ENCODE measurements at regions not wholly inside any gene's neighbourhood (a gene's known extent, or its start where the extent isn't known, plus 50 kb on each side); places are given as distances from the start of the nearest gene placed in this dataset.
A peak's percentile ranks its signal among the peaks of the same experiment; 100 is the strongest.
"Not testable (repeated sequence)": the region's sequence is repeated elsewhere in the genome, so short reads cannot be mapped to it uniquely, and the experiment has no call there.

DNA sequence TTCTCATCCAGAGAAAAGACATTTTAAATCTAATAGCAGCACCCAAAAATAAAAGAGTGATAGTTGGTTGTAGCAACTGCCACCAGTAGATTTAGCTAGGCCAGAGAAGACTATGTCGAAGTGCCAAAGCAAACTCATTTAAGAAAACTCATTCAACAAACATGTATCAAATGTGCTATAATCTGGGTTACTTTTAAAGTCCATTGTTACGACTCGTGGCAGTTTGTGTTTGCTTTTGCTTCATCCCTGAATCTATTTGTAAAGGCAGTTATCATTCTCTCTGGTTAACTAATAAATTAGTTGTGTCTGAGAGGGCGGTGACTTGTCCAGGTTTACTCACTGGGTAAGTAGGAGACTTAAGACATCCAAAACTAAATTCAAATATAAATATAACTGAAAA is 159.4 kb downstream of the ZIC4 start:
- H3K4me2 ChIP-seq: no peak overlapping the region
- no peaks in the 10 kb centered on the region for H3K36me3 ChIP-seq (replicated peaks in 1 of 2; ENCODE audit: control insufficient read depth in 1 of 2, insufficient read depth in 2 of 2, low read length in 1 of 2)
- H3K79me2 ChIP-seq (ENCODE audit: insufficient read depth): no peaks in the 10 kb centered on the region
- peaks cover 3% of the 10 kb centered on the region for H3F3A ChIP-seq (replicated peaks; ENCODE audit: insufficient read depth)
- TF ChIP-seq, protein P1, sequence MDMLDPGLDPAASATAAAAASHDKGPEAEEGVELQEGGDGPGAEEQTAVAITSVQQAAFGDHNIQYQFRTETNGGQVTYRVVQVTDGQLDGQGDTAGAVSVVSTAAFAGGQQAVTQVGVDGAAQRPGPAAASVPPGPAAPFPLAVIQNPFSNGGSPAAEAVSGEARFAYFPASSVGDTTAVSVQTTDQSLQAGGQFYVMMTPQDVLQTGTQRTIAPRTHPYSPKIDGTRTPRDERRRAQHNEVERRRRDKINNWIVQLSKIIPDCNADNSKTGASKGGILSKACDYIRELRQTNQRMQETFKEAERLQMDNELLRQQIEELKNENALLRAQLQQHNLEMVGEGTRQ (IDR thresholded peaks at IDR 0.05; ENCODE audit: borderline replicate concordance, low read depth, low read length): no peak
- TF ChIP-seq FOXM1 (IDR thresholded peaks at IDR 0.05; ENCODE audit: low read depth) (no peak), EZH2phosphoT487 (IDR thresholded peaks at IDR 0.05; ENCODE audit: borderline replicate concordance, low read depth) (no peak), JUND (IDR thresholded peaks at IDR 0.05) (no peak), RFX5 (IDR thresholded peaks at IDR 0.05; ENCODE audit: low read length) (no peak), TCF12 (IDR thresholded peaks at IDR 0.05) (no peak), TAF1 (IDR thresholded peaks at IDR 0.05; ENCODE audit: borderline replicate concordance, low read depth, low read length) (no peak), FOSL2 (IDR thresholded peaks at IDR 0.05; ENCODE audit: borderline replicate concordance, low read depth) (no peak), CHD2 (IDR thresholded peaks at IDR 0.05; ENCODE audit: low read length, partially characterized antibody) (no peak), GATA2 (CRISPR knock-in tag; IDR thresholded peaks at IDR 0.05) (no peak), ELF1 (IDR thresholded peaks at IDR 0.05) (no peak), MEF2A (IDR thresholded peaks at IDR 0.05; ENCODE audit: borderline replicate concordance, low read depth) (no peak), SMC3 (IDR thresholded peaks at IDR 0.05; ENCODE audit: low read depth, low read length) (no peak), SIN3A (IDR thresholded peaks at IDR 0.05; ENCODE audit: borderline replicate concordance, low read depth, low read length) (no peak), FOXJ3 (CRISPR knock-in tag; IDR thresholded peaks at IDR 0.05) (no peak), NRF1 (IDR thresholded peaks at IDR 0.05; ENCODE audit: low read depth, low read length) (no peak), MXI1 (IDR thresholded peaks at IDR 0.05; ENCODE audit: low read depth, low read length) (no peak), RAD21 (IDR thresholded peaks at IDR 0.05; ENCODE audit: low read length) (no peak)
- TF ChIP-seq, protein P2, sequence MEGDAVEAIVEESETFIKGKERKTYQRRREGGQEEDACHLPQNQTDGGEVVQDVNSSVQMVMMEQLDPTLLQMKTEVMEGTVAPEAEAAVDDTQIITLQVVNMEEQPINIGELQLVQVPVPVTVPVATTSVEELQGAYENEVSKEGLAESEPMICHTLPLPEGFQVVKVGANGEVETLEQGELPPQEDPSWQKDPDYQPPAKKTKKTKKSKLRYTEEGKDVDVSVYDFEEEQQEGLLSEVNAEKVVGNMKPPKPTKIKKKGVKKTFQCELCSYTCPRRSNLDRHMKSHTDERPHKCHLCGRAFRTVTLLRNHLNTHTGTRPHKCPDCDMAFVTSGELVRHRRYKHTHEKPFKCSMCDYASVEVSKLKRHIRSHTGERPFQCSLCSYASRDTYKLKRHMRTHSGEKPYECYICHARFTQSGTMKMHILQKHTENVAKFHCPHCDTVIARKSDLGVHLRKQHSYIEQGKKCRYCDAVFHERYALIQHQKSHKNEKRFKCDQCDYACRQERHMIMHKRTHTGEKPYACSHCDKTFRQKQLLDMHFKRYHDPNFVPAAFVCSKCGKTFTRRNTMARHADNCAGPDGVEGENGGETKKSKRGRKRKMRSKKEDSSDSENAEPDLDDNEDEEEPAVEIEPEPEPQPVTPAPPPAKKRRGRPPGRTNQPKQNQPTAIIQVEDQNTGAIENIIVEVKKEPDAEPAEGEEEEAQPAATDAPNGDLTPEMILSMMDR (IDR thresholded peaks at IDR 0.05): no peak
- TF ChIP-seq, protein P3, sequence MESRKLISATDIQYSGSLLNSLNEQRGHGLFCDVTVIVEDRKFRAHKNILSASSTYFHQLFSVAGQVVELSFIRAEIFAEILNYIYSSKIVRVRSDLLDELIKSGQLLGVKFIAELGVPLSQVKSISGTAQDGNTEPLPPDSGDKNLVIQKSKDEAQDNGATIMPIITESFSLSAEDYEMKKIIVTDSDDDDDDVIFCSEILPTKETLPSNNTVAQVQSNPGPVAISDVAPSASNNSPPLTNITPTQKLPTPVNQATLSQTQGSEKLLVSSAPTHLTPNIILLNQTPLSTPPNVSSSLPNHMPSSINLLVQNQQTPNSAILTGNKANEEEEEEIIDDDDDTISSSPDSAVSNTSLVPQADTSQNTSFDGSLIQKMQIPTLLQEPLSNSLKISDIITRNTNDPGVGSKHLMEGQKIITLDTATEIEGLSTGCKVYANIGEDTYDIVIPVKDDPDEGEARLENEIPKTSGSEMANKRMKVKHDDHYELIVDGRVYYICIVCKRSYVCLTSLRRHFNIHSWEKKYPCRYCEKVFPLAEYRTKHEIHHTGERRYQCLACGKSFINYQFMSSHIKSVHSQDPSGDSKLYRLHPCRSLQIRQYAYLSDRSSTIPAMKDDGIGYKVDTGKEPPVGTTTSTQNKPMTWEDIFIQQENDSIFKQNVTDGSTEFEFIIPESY (IDR thresholded peaks at IDR 0.05; ENCODE audit: borderline replicate concordance, low read depth): no peak
- H3K27ac ChIP-seq (ENCODE audit: low read depth in 2 of 2, low read length in 1 of 2): no peak overlapping the region
- H3K27me3 ChIP-seq (ENCODE audit: insufficient read depth): no peaks in the 10 kb centered on the region
- H3K9ac ChIP-seq: no peak overlapping the region
- DNase-seq: no peak
- 53% methylated on average over 4 of the region's 4 CpGs for WGBS (ENCODE audit: low lambda C conversion rate)
- no peaks in the 10 kb centered on the region for H3K9me2 ChIP-seq
- H2AFZ ChIP-seq (ENCODE audit: low read depth): no peak overlapping the region; the same call in 1 of the 2 replicates
- H3K4me1 ChIP-seq (ENCODE audit: control insufficient read depth in 1 of 2, insufficient read depth in 2 of 2, low read depth in 1 of 2, low read length in 1 of 2): no peaks in the 10 kb centered on the region
- H3K4me3 ChIP-seq (ENCODE audit: low read depth in 2 of 2, low read length in 1 of 2): no peak overlapping the region
- CTCF ChIA-PET: no interaction called here
- POLR2A ChIA-PET: no interaction called here
- H3K9me3 ChIP-seq: no peaks in the 10 kb centered on the region
- H4K20me1 ChIP-seq (ENCODE audit: insufficient read depth): no peaks in the 10 kb centered on the region

DNA sequence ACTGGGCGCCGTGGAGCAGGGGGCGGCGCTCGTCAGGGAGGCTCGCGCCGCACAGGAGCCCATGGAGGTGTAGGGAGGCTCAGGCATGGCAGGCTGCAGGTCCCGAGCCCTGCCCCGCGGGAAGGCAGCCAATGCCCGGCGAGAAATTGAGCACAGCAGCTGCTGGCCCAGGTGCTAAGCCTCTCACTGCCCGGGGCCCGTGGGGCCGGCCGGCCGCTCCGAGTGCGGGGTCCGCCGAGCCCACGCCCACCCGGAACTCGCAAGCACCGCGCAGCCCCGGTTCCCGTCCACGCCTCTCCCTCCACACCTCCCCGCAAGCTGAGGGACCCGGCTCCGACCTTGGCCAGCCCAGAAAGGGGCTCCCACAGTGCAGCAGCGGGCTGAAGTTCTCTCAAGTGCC is 160.7 kb downstream of the ZIC4 start:
- CTCF ChIA-PET, H3K9ac ChIP-seq, POLR2A ChIA-PET: not testable (repeated sequence)

DNA sequence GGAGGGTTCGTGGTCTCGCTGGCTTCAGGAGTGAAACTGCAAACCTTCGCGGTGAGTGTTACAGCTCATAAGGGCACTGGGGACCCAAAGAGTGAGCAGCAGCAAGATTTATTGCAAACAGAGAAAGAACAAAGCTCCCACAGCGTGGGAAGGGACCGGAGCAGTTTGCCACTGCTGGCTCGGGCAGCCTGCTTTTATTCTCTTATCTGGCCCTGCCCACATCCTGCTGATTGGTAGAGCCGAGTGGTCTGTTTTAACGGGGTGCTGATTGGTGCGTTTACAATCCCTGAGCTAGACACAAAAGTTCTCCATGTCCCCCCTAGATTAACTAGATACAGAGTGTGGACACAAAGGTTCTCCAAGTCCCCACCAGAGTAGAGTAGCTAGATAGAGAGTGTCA is 161.3 kb downstream of the ZIC4 start:
- H3K27ac ChIP-seq (ENCODE audit: low read depth in 2 of 2, low read length in 1 of 2); H3K9me3 ChIP-seq; H3K9ac ChIP-seq; H3F3A ChIP-seq (replicated peaks; ENCODE audit: insufficient read depth); H3K36me3 ChIP-seq (replicated peaks in 1 of 2; ENCODE audit: control insufficient read depth in 1 of 2, insufficient read depth in 2 of 2, low read length in 1 of 2); POLR2A ChIA-PET; DNase-seq; H4K20me1 ChIP-seq (ENCODE audit: insufficient read depth); H3K9me2 ChIP-seq; H3K27me3 ChIP-seq (ENCODE audit: insufficient read depth); H3K4me1 ChIP-seq (ENCODE audit: control insufficient read depth in 1 of 2, insufficient read depth in 2 of 2, low read depth in 1 of 2, low read length in 1 of 2); H3K79me2 ChIP-seq (ENCODE audit: insufficient read depth): not testable (repeated sequence)
- WGBS (ENCODE audit: low lambda C conversion rate): 45% methylated on average over 10 of the region's 10 CpGs
- CTCF ChIA-PET: interaction anchor here (1.4 kb wide), 1 partner anchor 54 kb away, joined by 4 read pairs; no protein-coding TSS in a partner anchor
- peak overlapping the region; percentile 56; the same call in 1 of the 2 replicates for H2AFZ ChIP-seq (ENCODE audit: low read depth)
- peak overlapping the region; percentile 80 for H3K4me2 ChIP-seq
- peak overlapping the region; percentile 29 to 43; a peak in 3 of 4 replicates for H3K4me3 ChIP-seq (ENCODE audit: low read depth in 2 of 2, low read length in 1 of 2)

More for the DNA sequence above, 160.7 kb downstream of the ZIC4 start:
- H3F3A ChIP-seq (replicated peaks; ENCODE audit: insufficient read depth); H3K79me2 ChIP-seq (ENCODE audit: insufficient read depth); H3K9me3 ChIP-seq; H3K27me3 ChIP-seq (ENCODE audit: insufficient read depth); H3K9me2 ChIP-seq; H3K4me1 ChIP-seq (ENCODE audit: control insufficient read depth in 1 of 2, insufficient read depth in 2 of 2, low read depth in 1 of 2, low read length in 1 of 2); H3K27ac ChIP-seq (ENCODE audit: low read depth in 2 of 2, low read length in 1 of 2); H4K20me1 ChIP-seq (ENCODE audit: insufficient read depth); H3K36me3 ChIP-seq (replicated peaks in 1 of 2; ENCODE audit: control insufficient read depth in 1 of 2, insufficient read depth in 2 of 2, low read length in 1 of 2): not testable (repeated sequence)
- 12% methylated on average over 13 of the region's 34 CpGs for WGBS (ENCODE audit: low lambda C conversion rate)
- DNase-seq: peak; percentile 10
- peak overlapping the region; percentile 29 to 43; a peak in 3 of 4 replicates for H3K4me3 ChIP-seq (ENCODE audit: low read depth in 2 of 2, low read length in 1 of 2)
- peak overlapping the region; percentile 56; the same call in 1 of the 2 replicates for H2AFZ ChIP-seq (ENCODE audit: low read depth)
- peak overlapping the region; percentile 80 for H3K4me2 ChIP-seq

Measured in SK-N-SH (cell line).